ENCODE measurements at regions not wholly inside any gene's neighbourhood (a gene's known extent, or its start where the extent isn't known, plus 50 kb on each side); places are given as distances from the start of the nearest gene placed in this dataset.

DNA sequence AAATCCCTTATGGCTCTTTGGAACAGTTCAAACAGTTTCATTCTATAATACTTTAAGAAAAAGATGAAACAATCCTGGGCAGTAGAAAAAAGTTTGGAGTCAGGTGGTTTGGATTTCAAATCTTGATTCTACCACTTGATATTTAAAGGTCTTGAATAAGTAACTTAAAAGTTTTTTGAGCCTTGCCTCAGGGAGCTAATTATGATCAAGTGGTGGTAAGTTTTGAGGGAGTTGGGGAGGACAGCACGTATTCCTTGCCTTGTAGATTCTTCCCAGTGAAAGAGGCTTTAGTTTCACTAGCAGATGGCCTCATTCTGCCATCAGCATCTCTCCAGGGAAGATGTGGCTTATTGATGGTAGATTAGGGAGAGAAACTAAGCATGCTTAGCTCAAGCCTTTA is 168.4 kb upstream of the CSNK1A1L start:
- in situ Hi-C loops (cut with HindIII; ENCODE audit: low sequenced_read_pairs) = no loop called here
- H3K4me3 ChIP-seq (ENCODE audit: low read depth, low read length) = no peak overlapping the region
- no peak for DNase-seq (ENCODE audit: low read depth, low spot score)
- TF ChIP-seq, protein P1, sequence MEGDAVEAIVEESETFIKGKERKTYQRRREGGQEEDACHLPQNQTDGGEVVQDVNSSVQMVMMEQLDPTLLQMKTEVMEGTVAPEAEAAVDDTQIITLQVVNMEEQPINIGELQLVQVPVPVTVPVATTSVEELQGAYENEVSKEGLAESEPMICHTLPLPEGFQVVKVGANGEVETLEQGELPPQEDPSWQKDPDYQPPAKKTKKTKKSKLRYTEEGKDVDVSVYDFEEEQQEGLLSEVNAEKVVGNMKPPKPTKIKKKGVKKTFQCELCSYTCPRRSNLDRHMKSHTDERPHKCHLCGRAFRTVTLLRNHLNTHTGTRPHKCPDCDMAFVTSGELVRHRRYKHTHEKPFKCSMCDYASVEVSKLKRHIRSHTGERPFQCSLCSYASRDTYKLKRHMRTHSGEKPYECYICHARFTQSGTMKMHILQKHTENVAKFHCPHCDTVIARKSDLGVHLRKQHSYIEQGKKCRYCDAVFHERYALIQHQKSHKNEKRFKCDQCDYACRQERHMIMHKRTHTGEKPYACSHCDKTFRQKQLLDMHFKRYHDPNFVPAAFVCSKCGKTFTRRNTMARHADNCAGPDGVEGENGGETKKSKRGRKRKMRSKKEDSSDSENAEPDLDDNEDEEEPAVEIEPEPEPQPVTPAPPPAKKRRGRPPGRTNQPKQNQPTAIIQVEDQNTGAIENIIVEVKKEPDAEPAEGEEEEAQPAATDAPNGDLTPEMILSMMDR (IDR thresholded peaks at IDR 0.05; ENCODE audit: low read depth, low read length) = no peak

DNA sequence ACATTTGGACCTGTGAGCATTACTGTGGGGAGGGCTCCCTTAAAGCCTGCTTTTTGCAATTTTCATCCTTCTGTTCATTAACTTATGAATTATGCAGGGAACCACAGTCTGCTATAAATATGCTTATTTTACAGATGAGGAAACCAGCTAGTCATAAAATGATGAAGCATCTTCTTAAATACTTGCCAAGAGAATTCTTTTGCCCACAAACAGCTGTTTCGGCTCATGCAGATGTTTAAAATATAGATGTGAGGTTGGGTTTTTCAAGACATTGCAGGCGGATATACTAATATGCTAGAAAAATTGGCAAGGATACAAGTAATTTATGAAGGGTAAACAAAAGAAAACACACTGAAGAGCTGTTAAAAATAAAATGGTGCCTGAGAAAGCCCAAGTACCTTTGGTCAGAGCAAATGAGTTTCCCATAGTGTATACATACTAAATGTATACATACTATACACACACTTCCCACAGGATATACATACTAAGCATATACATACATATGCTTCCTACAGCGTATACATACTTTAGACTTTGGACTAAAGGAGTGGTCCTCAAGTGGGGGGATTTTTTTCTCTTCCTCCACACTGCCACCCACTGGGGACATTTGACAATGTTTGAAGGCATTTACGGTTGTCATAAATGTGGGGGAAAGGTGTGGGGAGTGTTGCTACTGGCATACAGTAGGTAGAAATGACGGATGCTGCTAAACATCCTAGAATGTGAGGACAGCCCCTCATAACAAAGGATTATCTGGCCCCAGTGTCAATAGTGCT is 164.9 kb upstream of the CSNK1A1L start:
- DNase-seq (ENCODE audit: low read depth, low spot score) = no peak
- H3K4me3 ChIP-seq (ENCODE audit: low read depth, low read length) = no peak overlapping the region
- in situ Hi-C loops (cut with HindIII; ENCODE audit: low sequenced_read_pairs) = no loop called here
- TF ChIP-seq, protein P1 (IDR thresholded peaks at IDR 0.05; ENCODE audit: low read depth, low read length) = no peak

DNA sequence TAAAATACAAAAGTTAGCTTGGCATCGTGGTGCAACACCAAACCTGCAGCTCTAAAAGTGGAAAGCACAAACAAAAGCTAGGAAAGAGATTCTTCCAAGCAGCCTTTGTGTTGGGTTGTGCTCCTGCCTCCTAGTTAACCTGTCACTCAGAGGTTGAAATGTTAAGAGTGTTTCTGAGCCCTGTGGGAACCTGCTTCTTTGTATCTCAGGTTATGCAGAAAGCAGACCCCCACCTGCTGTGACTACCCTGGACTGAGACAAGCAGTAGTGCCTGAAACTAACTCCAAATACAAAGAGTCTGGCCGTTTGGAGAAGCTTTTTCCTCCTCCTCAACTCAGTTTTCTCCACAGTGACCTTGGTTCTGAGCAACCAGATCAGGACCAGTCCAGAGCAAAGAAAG is 158.4 kb upstream of the CSNK1A1L start:
- no peak for DNase-seq (ENCODE audit: low read depth, low spot score)
- in situ Hi-C loops (cut with HindIII; ENCODE audit: low sequenced_read_pairs) = no loop called here
- no peak overlapping the region for H3K4me3 ChIP-seq (ENCODE audit: low read depth, low read length)
- TF ChIP-seq, protein P1 (IDR thresholded peaks at IDR 0.05; ENCODE audit: low read depth, low read length) = no peak

DNA sequence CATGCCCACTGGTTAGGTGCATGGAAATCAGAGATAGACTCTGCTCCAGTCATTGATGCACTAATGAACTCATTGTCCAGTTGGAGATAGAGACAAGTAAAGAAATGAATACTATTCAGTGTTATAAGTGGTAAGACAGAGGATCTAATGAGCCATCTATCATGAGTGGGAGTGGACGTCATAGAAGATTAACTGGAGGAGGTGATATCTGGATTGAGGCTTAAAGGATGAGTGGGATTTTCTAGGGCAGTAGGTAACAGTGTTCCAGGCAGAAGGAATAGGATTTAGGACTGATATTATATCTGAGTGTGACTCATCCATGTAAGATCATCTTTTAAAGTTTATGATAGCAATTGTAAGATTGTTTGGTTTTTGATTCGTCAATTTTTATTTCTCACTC is 152.2 kb upstream of the CSNK1A1L start:
- H3K4me3 ChIP-seq (ENCODE audit: low read depth, low read length) = no peak overlapping the region
- in situ Hi-C loops (cut with HindIII; ENCODE audit: low sequenced_read_pairs) = no loop called here
- TF ChIP-seq, protein P1 (IDR thresholded peaks at IDR 0.05; ENCODE audit: low read depth, low read length) = no peak
- DNase-seq (ENCODE audit: low read depth, low spot score) = no peak

DNA sequence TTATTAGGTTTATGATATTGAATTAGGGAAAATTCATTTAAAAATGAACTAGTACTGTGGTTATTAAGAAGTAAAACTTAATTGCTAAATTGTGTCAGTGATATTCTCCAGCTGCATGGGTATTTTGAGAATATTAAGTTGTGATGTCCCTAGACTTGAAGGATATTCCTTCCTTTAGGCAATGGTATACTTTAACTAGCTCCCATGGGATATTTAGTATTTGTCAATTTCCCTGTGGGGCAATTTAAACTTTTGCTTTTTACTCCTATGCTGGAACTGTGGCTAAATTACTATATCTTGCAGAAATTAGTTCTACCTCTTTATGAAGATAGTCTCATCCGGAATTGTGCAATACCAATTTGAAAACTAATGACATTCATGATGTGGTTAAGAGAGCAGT is 151.6 kb upstream of the CSNK1A1L start:
- TF ChIP-seq, protein P1 (IDR thresholded peaks at IDR 0.05; ENCODE audit: low read depth, low read length) = no peak
- in situ Hi-C loops (cut with HindIII; ENCODE audit: low sequenced_read_pairs) = no loop called here
- H3K4me3 ChIP-seq (ENCODE audit: low read depth, low read length) = no peak overlapping the region
- DNase-seq (ENCODE audit: low read depth, low spot score) = no peak

DNA sequence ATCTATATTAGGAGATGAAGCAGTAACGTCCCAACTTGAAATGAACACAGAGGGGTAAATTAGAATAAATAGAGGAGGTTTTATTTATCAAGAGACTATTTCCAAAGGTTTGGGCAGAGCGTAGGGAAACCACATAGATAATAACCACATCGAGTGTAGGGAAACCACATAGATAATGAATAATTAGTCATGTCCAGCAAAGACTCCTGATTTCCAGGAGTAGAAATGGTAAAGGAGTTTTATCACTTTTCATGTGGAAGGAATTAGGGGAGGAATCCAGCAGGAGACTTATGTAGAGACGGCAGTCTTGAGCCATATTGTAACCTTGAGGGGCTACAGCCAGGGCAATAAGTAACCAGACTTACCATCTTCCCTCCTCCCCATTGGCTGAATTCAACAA is 136.3 kb upstream of the CSNK1A1L start:
- in situ Hi-C loops (cut with HindIII; ENCODE audit: low sequenced_read_pairs) = no loop called here
- peak; percentile 35 for DNase-seq (ENCODE audit: low read depth, low spot score)
- TF ChIP-seq, protein P1 (IDR thresholded peaks at IDR 0.05; ENCODE audit: low read depth, low read length) = no peak
- H3K4me3 ChIP-seq (ENCODE audit: low read depth, low read length) = no peak overlapping the region
